D721Med (cell line): ENCODE measurements at regions not wholly inside any gene's neighbourhood (a gene's known extent, or its start where the extent isn't known, plus 50 kb on each side); places are given as distances from the start of the nearest gene placed in this dataset.

ENCODE experiments used
- DNase-seq: peaks from one replicate; pipeline ENCODE4 v3.0.0; 2011; ENCODE audit warnings: low spot score; ENCODE audit not compliant: insufficient read length
- FAIRE-seq: peaks from 2 replicates; lab custom pipeline; 2011; peaks lifted over from hg19 to GRCh38; lab: Jason Lieb, UNC
- CTCF ChIP-seq: IDR thresholded peaks from 2 replicates; pipeline ENCODE4 v1.5.1; 2012; ENCODE audit warnings: mild to moderate bottlenecking, control low read depth; ENCODE audit not compliant: insufficient read depth; ENCODE audit errors: missing control alignments

- no peak for TF ChIP-seq CTCF
- FAIRE-seq (no peak), DNase-seq (no peak)
These were observed 351.2 kb downstream of the SLC6A15 start for GRCh38 chr12:84561351-84561750.

- DNase-seq (no peak), FAIRE-seq (no peak)
- no peak for TF ChIP-seq CTCF
These were observed 358.3 kb downstream of the SLC6A15 start for GRCh38 chr12:84554199-84554723.

- TF ChIP-seq CTCF: no peak
- FAIRE-seq (no peak), DNase-seq (no peak)
These were observed 359.1 kb downstream of the SLC6A15 start for GRCh38 chr12:84553331-84554117.

DNA sequence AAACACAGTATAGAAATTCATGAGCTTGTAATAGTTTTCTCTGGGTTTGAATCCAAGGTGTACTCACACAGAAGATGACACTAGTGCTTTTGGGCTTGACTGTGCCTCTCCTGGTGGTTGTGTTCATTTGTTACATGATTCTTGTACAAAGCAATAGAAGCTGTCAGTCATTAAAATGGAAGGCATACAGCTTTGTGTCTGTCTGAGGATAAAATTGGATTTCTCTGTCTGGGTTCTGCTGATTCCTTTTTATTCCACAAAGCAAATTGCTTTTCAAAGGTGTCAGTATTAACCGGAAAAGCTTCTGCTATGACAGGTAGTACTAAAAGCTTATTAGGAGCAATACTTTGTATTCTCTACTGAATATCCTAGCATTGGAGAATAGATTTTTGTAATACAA lies 361.2 kb downstream of the SLC6A15 start:
- FAIRE-seq: peak; percentile 21
- no peak for DNase-seq
- no peak for TF ChIP-seq CTCF

DNA sequence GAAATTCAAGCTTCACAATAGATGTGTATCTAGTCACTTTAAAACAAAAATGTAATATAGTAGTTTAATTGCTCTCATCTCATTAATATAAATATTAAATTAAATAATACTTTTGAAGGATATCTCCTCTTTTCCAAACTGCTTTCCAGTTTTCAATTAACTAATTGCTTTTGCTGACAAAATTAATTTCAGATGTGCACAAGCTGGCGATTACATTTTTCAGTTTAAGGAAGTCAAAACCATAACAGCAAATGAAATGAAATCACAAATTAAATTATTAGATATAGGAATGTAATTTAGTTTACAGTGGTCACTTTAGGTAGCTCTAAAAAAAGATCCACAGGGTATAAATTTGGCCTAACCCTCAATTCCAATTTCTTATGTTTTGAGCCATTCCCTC lies 362.1 kb downstream of the SLC6A15 start:
- FAIRE-seq: no peak
- no peak for TF ChIP-seq CTCF
- no peak for DNase-seq

GRCh38 chr12:84542289-84542688 lies 370.3 kb downstream of the SLC6A15 start:
- DNase-seq (no peak), FAIRE-seq (no peak)
- TF ChIP-seq CTCF: no peak

DNA sequence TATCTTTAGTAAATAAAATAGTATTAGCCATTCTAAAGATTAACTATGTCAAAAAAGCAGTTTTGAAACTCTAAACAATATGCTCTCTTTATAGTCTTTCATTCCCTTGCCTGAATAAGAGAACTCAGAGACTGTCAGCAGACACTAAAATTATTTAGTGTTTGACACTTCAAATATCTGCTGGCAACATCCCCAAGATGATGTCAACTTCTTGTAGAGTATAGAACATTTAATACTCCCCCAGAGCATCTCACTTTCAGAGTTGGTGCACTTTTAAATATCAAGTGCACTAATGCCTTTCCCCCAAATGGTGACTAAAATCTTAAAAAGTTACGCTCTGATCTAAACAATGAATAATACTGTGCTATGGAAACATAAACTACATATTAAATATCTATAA lies 374.9 kb downstream of the SLC6A15 start:
- FAIRE-seq: no peak

More for the DNA sequence above, 374.9 kb downstream of the SLC6A15 start:
- no peak for DNase-seq
- no peak for TF ChIP-seq CTCF
